Tibial nerve (tissue), 4 donors: ENCODE measurements at regions not wholly inside any gene's neighbourhood (a gene's known extent, or its start where the extent isn't known, plus 50 kb on each side); places are given as distances from the start of the nearest gene placed in this dataset.
"Not testable (repeated sequence)": the region's sequence is repeated elsewhere in the genome, so short reads cannot be mapped to it uniquely, and the experiment has no call there.

Experiments used
- DNase-seq, 2 donors: peaks; one replicate each; pipeline ENCODE4 v3.0.0-alpha.2; 2019; ENCODE audit warnings: low spot score in 2 of 2
- H3K27ac ChIP-seq, 4 donors: fragments of 200-600 bp; sonication (generic) in 3 of 4; one replicate each; pipeline ENCODE4 v1.5.1; 2017 to 2019; ENCODE audit warnings: mild to moderate bottlenecking in 1 of 4
- H3K27me3 ChIP-seq, 2 donors: fragments of 200-600 bp; sonication (generic) in 1 of 2; one replicate each; pipeline versions ENCODE4 v1.5.1 to v1.6.0; 2017 to 2019
- H3K36me3 ChIP-seq, 3 donors: fragments of 200-600 bp; sonication (generic); one replicate each; pipeline ENCODE4 v1.5.1; 2018 to 2019
- H3K4me1 ChIP-seq, 4 donors: fragments of 200-600 bp; sonication (generic) in 3 of 4; one replicate each; pipeline ENCODE4 v1.5.1; 2017 to 2019
- H3K4me3 ChIP-seq, 4 donors: fragments of 200-600 bp; sonication (generic) in 3 of 4; one replicate each; pipeline ENCODE4 v1.5.1; 2017 to 2019; ENCODE audit warnings: mild to moderate bottlenecking in 1 of 4, moderate library complexity in 1 of 4
- H3K9me3 ChIP-seq, 4 donors: fragments of 200-600 bp; sonication (generic) in 3 of 4; one replicate each; pipeline ENCODE4 v1.5.1; 2017 to 2019
- CTCF ChIP-seq, 5 experiments: fragments of 200-600 bp in 3 of 5; fragments of 450-650 bp in 2 of 5; sonication (generic) in 3 of 5; IDR thresholded peaks; one replicate each; pipeline ENCODE4 v1.5.1; 2016 to 2019; ENCODE audit warnings: antibody characterized with exemption in 5 of 5, mild to moderate bottlenecking in 3 of 5, moderate library complexity in 2 of 5
- EP300 ChIP-seq, 2 donors: sonication (generic); formaldehyde crosslinking; IDR thresholded peaks; one replicate each; pipeline ENCODE4 v1.6.1; 2017; ENCODE audit warnings: antibody characterized with exemption in 2 of 2, mild to moderate bottlenecking in 1 of 2
- POLR2A ChIP-seq, 2 donors: fragments of 450-650 bp; IDR thresholded peaks; one replicate each; pipeline ENCODE4 v1.6.1; 2017; ENCODE audit warnings: antibody characterized with exemption in 2 of 2, mild to moderate bottlenecking in 2 of 2, moderate library complexity in 2 of 2
- WGBS, 2 donors: methylation state at CpG; one replicate each; pipeline ENCODE4 v1.1.5; 2018; 5-methylcytosine and 5-hydroxymethylcytosine counted together

- Histone ChIP-seq H3K4me1 (no peaks in the 10 kb centered on the region), H3K36me3 (no peaks in the 10 kb centered on the region), H3K9me3 (no peaks in the 10 kb centered on the region), H3K4me3 (no peak overlapping the region), H3K27me3 (no peaks in the 10 kb centered on the region), H3K27ac (no peak overlapping the region)
- TF ChIP-seq CTCF (IDR thresholded peaks at IDR 0.05) (no peak), EP300 (IDR thresholded peaks at IDR 0.05) (no peak), POLR2A (IDR thresholded peaks at IDR 0.05) (no peak)
- DNase-seq: no peak
- WGBS, 2 donors: 62 to 74% methylated on average over 4 of the region's 4 CpGs
Observed at GRCh38 chr12:131334835-131335234, 376.1 kb upstream of the SFSWAP start.

DNA sequence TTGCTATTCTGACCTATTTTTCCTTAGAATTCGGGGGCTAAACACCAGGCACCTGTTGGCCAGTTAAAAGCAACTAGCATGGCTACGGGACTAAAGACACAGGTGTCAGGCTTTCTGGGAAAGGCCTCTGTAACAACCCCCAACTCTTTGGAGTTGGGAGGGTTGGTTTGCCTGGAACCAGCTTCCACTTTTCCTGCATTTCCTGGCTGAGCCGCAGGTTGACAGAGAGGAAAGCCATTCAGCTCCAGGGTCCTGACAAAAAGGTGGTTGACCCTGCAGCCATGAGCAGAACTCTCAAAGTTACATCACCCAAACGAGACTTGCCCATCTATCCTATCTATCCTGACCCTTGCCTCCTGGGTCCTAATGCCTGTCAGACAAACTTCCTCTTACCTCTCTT lies 375.4 kb upstream of the SFSWAP start:
- Histone ChIP-seq H3K36me3 (no peaks in the 10 kb centered on the region), H3K4me3 (no peak overlapping the region), H3K4me1 (no peaks in the 10 kb centered on the region), H3K27ac (no peak overlapping the region), H3K9me3 (no peaks in the 10 kb centered on the region), H3K27me3 (no peaks in the 10 kb centered on the region)
- TF ChIP-seq POLR2A (IDR thresholded peaks at IDR 0.05): no peak
- no peak for TF ChIP-seq CTCF (IDR thresholded peaks at IDR 0.05)
- TF ChIP-seq EP300 (IDR thresholded peaks at IDR 0.05): no peak
- WGBS, 2 donors: 62 to 68% methylated on average over 4 of the region's 4 CpGs
- no peak for DNase-seq

GRCh38 chr12:131337861-131338260 lies 373.0 kb upstream of the SFSWAP start:
- not testable (repeated sequence) for H3K27ac ChIP-seq, H3K9me3 ChIP-seq, H3K36me3 ChIP-seq, DNase-seq, H3K4me3 ChIP-seq, H3K27me3 ChIP-seq, H3K4me1 ChIP-seq
- WGBS, 2 donors: 70 to 75% methylated on average over 3 of the region's 3 CpGs

DNA sequence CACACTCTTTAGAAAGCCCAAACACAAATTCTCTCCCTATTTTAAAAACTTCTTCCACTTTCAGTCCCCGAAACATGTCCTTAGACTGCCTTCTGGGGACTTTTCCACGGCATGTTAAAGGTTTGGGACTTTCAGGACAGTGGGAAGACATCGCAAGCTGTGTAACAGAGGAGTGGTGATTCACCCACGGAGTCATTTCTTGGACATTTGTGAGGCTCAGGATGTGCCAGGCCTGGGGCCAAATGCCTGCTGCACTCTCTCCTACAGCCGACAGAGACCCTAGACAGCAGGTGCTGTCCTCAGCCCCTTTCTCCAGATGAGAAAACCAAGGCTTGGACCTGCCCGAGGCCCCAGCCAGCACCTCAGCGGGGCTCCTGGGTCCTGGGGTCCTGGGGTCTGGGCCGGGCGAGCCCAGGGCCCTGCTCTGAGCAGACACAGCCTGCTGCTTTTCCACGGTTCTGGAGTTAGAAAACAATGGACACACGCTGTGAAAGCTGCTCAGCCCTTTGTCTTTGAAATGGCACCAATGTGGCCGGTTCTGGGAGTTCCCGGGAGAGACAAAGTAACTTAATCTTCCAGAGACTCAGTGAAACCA lies 370.2 kb upstream of the SFSWAP start:
- H3K36me3 ChIP-seq: no peaks in the 10 kb centered on the region
- TF ChIP-seq CTCF (IDR thresholded peaks at IDR 0.05) (no peak), POLR2A (IDR thresholded peaks at IDR 0.05) (no peak), EP300 (IDR thresholded peaks at IDR 0.05) (no peak)
- no peaks in the 10 kb centered on the region for H3K9me3 ChIP-seq
- H3K4me3 ChIP-seq: no peak overlapping the region
- H3K27me3 ChIP-seq: no peaks in the 10 kb centered on the region
- peaks cover 0 to under 1% (median 0%) of the 10 kb centered on the region in 4 donors for H3K4me1 ChIP-seq
- DNase-seq: no peak
- WGBS, 2 donors: 64 to 68% methylated on average over 7 to 12 of the region's 13 CpGs
- no peak overlapping the region for H3K27ac ChIP-seq

GRCh38 chr12:131341608-131342007 lies 369.3 kb upstream of the SFSWAP start:
- not testable (repeated sequence) for H3K4me1 ChIP-seq, H3K9me3 ChIP-seq, H3K4me3 ChIP-seq, H3K27ac ChIP-seq, DNase-seq, H3K27me3 ChIP-seq, H3K36me3 ChIP-seq
- 61 to 62% methylated on average over 3 of the region's 6 CpGs for WGBS, 2 donors

GRCh38 chr12:131343436-131343835 lies 367.5 kb upstream of the SFSWAP start:
- not testable (repeated sequence) for H3K4me3 ChIP-seq, H3K9me3 ChIP-seq, DNase-seq, H3K27ac ChIP-seq, H3K27me3 ChIP-seq, H3K36me3 ChIP-seq
- WGBS, 2 donors: 83 to 84% methylated on average over 3 of the region's 3 CpGs
- H3K4me1 ChIP-seq: peaks cover 0 to 25% (median 0%) of the 10 kb centered on the region in 4 donors

- H3K9me3 ChIP-seq, H3K4me3 ChIP-seq, H3K27ac ChIP-seq, H3K36me3 ChIP-seq, H3K27me3 ChIP-seq, DNase-seq: not testable (repeated sequence)
- H3K4me1 ChIP-seq: peaks cover 0 to 30% (median 0%) of the 10 kb centered on the region in 4 donors
- 61 to 67% methylated on average over 15 to 22 of the region's 22 CpGs for WGBS, 2 donors
Observed at GRCh38 chr12:131344715-131345520, 366.0 kb upstream of the SFSWAP start.
